MM.1S (cell line): ENCODE measurements at regions not wholly inside any gene's neighbourhood (a gene's known extent, or its start where the extent isn't known, plus 50 kb on each side); places are given as distances from the start of the nearest gene placed in this dataset.

ENCODE experiments used
- CTCF ChIP-seq: fragments of 300-600 bp; sonication (generic); IDR thresholded peaks from 2 replicates; pipeline ENCODE4 v1.5.1; 2016; ENCODE audit warnings: antibody characterized with exemption, low read length, mixed read lengths
- EZH2 ChIP-seq: fragments of 300-600 bp; sonication (generic); optimal IDR thresholded peaks from 2 replicates; pipeline ENCODE3; 2017; ENCODE audit warnings: low read depth, mild to moderate bottlenecking, antibody characterized with exemption, low read length, mixed read lengths
- EZH2phosphoT487 ChIP-seq: fragments of 300-600 bp; sonication (generic); IDR thresholded peaks from 2 replicates; pipeline ENCODE4 v1.6.1; 2018; ENCODE audit warnings: antibody characterized with exemption, low read length

DNA sequence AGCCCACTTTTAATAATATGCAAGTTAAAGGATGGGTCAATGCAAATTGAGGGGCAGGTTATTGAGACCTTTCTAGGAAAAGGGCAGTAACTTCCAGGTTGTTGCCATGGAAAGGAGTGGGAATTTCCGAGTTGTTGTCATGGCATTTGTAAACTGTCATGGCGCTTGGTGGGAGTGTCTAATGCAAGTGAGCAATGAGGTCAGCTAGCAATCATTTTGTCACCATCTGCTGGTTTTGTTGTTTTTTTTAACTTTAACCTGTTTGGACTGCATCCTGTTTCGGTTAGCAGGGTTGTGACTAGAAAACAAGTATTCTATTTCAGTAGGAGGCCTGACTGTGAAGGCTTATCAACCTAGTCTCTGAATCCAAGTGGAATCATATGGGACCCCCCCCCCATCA lies 85.8 kb upstream of the TSPAN11 start:
- TF ChIP-seq CTCF (no peak), EZH2 (no peak), EZH2phosphoT487 (no peak)
